Heart right ventricle (tissue), 16 donors: ENCODE measurements at regions not wholly inside any gene's neighbourhood (a gene's known extent, or its start where the extent isn't known, plus 50 kb on each side); places are given as distances from the start of the nearest gene placed in this dataset.

Experiments
- ATAC-seq, 8 donors: fragments of 200-7000 bp; cut with Tn5 transposase; one replicate each; pipeline ENCODE4 v1.9.1; 2020; ENCODE audit warnings: mild to moderate bottlenecking in 8 of 8, moderate library complexity in 8 of 8, moderate number of reproducible peaks in 1 of 8
- DNase-seq, 2 donors: peaks; one replicate each; pipeline ENCODE4 v3.0.0-alpha.2; 2020
- H3K27ac ChIP-seq, 10 donors: fragments of 200-600 bp; sonication (generic) in 2 of 10; one replicate each; pipeline versions ENCODE4 v1.5.0 to v1.8.0; 2020 to 2022; ENCODE audit warnings: mild to moderate bottlenecking in 3 of 10
- H3K27me3 ChIP-seq, 7 donors: fragments of 200-600 bp; one replicate each; pipeline ENCODE4 v1.8.0; 2021 to 2022; ENCODE audit warnings: mild to moderate bottlenecking in 2 of 7
- H3K36me3 ChIP-seq, 9 donors: fragments of 200-600 bp; sonication (generic) in 1 of 9; one replicate each; pipeline versions ENCODE4 v1.5.0 to v1.8.0; 2020 to 2022; ENCODE audit warnings: mild to moderate bottlenecking in 2 of 9
- H3K4me1 ChIP-seq, 9 donors: fragments of 200-600 bp; sonication (generic) in 1 of 9; one replicate each; pipeline versions ENCODE4 v1.5.0 to v1.8.0; 2020 to 2022; ENCODE audit warnings: mild to moderate bottlenecking in 4 of 9
- H3K4me3 ChIP-seq, 10 donors: fragments of 200-600 bp; sonication (generic) in 2 of 10; one replicate each; pipeline versions ENCODE4 v1.5.0 to v1.8.0; 2020 to 2022; ENCODE audit warnings: mild to moderate bottlenecking in 7 of 10, moderate library complexity in 2 of 10
- H3K9me3 ChIP-seq, 11 donors: fragments of 200-600 bp in 10 of 11; sonication (generic) in 2 of 11; one replicate each; pipeline versions ENCODE4 v1.5.0 to v1.8.0; 2013 to 2022; ENCODE audit warnings: mild to moderate bottlenecking in 2 of 11, control low read depth in 1 of 11, moderate library complexity in 1 of 11
- WGBS, 2 donors: extraction: QIAGEN DNeasy Blood & Tissue Kit; methylation state at CpG; one replicate each; pipeline ENCODE4 v1.1.7; 2013; ENCODE audit warnings: inconsistent platforms in 1 of 2; 5-methylcytosine and 5-hydroxymethylcytosine counted together
- intact Hi-C, 10 donors: fragments of 100-400 bp; cut with DNase I; formaldehyde crosslinking; loops; one replicate each; pipeline versions ENCODE4 v1.11.1 to v1.14.2; 2022
- TF ChIP-seq, protein P1 (sequence below), 9 donors: fragments of 200-600 bp; sonication (generic) in 2 of 9; IDR thresholded peaks; one replicate each; pipeline versions ENCODE4 v1.5.0 to v1.8.0; 2021 to 2022; ENCODE audit warnings: antibody characterized with exemption in 9 of 9, mild to moderate bottlenecking in 5 of 9, moderate library complexity in 1 of 9
- donor health status: Arrhythmogenic right ventricular cardiomyopathy.
- donor health status: ischemic (EF 13 %, LVEDD 7.1; RV severe dilation, severe dysfunction).
- donor health status: healthy with polysubstance abuse.
- donor health status: DM: no; HTN: yes; CAD: no.
- donor health status: DM: no; HTN: no; CAD: no.
- donor health status: ischemic (EF 25% LVEDD 6.9; RV normal size, moderate dysfunction).
- donor health status: ischemic (EF 25% LVEDD 5.7; RV mildly dilated, moderate dysfunction).
- donor health status: healthy.
- donor health status: DM: yes; HTN: yes; CAD: no.
- donor health status: Ischemic cardiomyopathy.
- donor health status: ischemic (EF 35%, LVEDD 5.7; RV mildly dilated, moderate dysfunction).
- donor health status: nonischemic (EF 11% LVEDD 7.7; RV severe dilation, severe dysfunction).
- donor health status: DM: yes; HTN: yes; CAD: no.
- donor health status: PGD.
- donor health status: ischemic (EF 29% LVEDD 5.4; RV normal size, mild dysfunction).
- donor health status: nonischemic (EF 23%, LVEDD 6.1; RV moderate dilation, normal function).

- intact Hi-C loops, result no loop called here
- Histone ChIP-seq H3K27me3 (peaks cover 0 to 4% (median 0%) of the 10 kb centered on the region in 7 donors), H3K27ac (no peak overlapping the region), H3K4me3 (no peak overlapping the region), H3K4me1 (no peaks in the 10 kb centered on the region), H3K9me3 (peaks cover 0 to 6% (median 0%) of the 10 kb centered on the region in 11 donors), H3K36me3 (no peaks in the 10 kb centered on the region)
- TF ChIP-seq, protein P1, sequence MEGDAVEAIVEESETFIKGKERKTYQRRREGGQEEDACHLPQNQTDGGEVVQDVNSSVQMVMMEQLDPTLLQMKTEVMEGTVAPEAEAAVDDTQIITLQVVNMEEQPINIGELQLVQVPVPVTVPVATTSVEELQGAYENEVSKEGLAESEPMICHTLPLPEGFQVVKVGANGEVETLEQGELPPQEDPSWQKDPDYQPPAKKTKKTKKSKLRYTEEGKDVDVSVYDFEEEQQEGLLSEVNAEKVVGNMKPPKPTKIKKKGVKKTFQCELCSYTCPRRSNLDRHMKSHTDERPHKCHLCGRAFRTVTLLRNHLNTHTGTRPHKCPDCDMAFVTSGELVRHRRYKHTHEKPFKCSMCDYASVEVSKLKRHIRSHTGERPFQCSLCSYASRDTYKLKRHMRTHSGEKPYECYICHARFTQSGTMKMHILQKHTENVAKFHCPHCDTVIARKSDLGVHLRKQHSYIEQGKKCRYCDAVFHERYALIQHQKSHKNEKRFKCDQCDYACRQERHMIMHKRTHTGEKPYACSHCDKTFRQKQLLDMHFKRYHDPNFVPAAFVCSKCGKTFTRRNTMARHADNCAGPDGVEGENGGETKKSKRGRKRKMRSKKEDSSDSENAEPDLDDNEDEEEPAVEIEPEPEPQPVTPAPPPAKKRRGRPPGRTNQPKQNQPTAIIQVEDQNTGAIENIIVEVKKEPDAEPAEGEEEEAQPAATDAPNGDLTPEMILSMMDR (IDR thresholded peaks at IDR 0.05), result no peak
- no peak for ATAC-seq
- WGBS, 2 donors, result 67 to 77% methylated on average over 2 of the region's 2 CpGs
- no peak for DNase-seq
These were observed 474.5 kb upstream of the EEF2KMT start for GRCh38 chr16:5572056-5572455.

DNA sequence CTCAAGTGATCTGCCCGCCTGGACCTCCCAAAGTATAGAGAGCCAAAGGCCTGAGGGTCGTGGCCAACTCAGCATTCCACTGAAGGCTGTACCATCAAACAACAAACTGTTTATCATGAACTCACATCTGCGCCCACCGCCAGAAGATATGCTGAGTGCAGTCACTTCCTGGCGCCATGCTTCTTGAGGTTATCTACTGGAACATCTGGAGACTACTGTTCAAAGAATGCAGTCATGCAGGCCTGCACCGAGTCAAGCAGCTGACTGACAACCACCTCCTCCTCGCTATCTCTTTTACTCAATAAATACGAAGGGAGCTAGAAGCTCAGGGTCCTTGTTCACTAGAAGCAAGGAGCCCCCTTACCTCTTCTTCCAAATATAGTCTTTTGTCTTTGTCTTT is 473.9 kb upstream of the EEF2KMT start:
- no peak overlapping the region for H3K27ac ChIP-seq
- 73 to 78% methylated on average over 8 of the region's 8 CpGs for WGBS, 2 donors
- intact Hi-C loops, result no loop called here
- no peak overlapping the region for H3K4me3 ChIP-seq
- H3K36me3 ChIP-seq, result no peaks in the 10 kb centered on the region
- TF ChIP-seq, protein P1 (IDR thresholded peaks at IDR 0.05), result no peak
- peaks cover 0 to 3% (median 0%) of the 10 kb centered on the region in 7 donors for H3K27me3 ChIP-seq
- DNase-seq (no peak), ATAC-seq (no peak)
- no peaks in the 10 kb centered on the region for H3K4me1 ChIP-seq
- H3K9me3 ChIP-seq, result peaks cover 0 to 6% (median 0%) of the 10 kb centered on the region in 11 donors

DNA sequence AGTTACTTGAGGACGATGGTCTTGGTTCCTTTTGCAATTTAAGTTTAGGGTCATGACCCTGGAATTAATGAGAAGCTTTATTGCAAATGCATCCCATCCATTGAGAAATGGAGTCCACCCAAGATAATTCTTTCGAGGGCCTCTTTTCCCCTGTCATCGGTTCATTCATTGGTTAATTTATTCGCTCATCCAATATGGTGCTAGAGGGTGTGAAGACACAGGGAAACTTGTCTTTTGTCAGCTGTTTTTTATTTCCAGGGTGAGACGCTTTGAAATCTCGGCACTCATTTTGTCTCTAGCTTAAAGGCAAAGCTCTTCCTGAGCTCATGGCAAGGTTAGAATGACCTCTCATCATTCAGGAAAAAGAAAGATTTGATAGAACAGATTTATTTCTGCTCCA is 464.2 kb upstream of the EEF2KMT start:
- DNase-seq, result no peak
- H3K27me3 ChIP-seq, result peaks cover 0 to 3% (median 0%) of the 10 kb centered on the region in 7 donors
- H3K4me3 ChIP-seq, result no peak overlapping the region
- H3K27ac ChIP-seq, result no peak overlapping the region
- no peak for ATAC-seq
- TF ChIP-seq, protein P1 (IDR thresholded peaks at IDR 0.05), result no peak
- H3K4me1 ChIP-seq, result no peaks in the 10 kb centered on the region
- WGBS, 2 donors, result 73 to 77% methylated on average over 6 of the region's 6 CpGs
- intact Hi-C loops, result no loop called here
- peaks cover 0 to 19% (median 0%) of the 10 kb centered on the region in 11 donors for H3K9me3 ChIP-seq
- no peaks in the 10 kb centered on the region for H3K36me3 ChIP-seq

- Histone ChIP-seq H3K4me3 (no peak overlapping the region), H3K27me3 (peaks cover 0 to 4% (median 0%) of the 10 kb centered on the region in 7 donors), H3K4me1 (no peaks in the 10 kb centered on the region), H3K9me3 (peaks cover 0 to 19% (median 0%) of the 10 kb centered on the region in 11 donors), H3K36me3 (no peaks in the 10 kb centered on the region), H3K27ac (no peak overlapping the region)
- 64 to 77% methylated on average over 2 of the region's 2 CpGs for WGBS, 2 donors
- DNase-seq, result no peak
- ATAC-seq, result no peak
- intact Hi-C loops, result no loop called here
- TF ChIP-seq, protein P1 (IDR thresholded peaks at IDR 0.05), result no peak
These were observed 462.5 kb upstream of the EEF2KMT start for GRCh38 chr16:5560084-5560483.
